Smooth muscle cell (in vitro differentiated cells): ENCODE measurements at regions not wholly inside any gene's neighbourhood (a gene's known extent, or its start where the extent isn't known, plus 50 kb on each side); places are given as distances from the start of the nearest gene placed in this dataset.

Source experiments
- DNase-seq: peaks from one replicate; lab custom pipeline; 2025; ENCODE audit not compliant: unreplicated experiment; lab: John Stamatoyannopoulos, UW
- H2AFZ ChIP-seq: fragments of 200-600 bp; sonication (generic); 2 replicates; pipeline ENCODE4 v1.6.0; 2016; ENCODE audit warnings: antibody characterized with exemption, low read depth, mild to moderate bottlenecking
- H3F3A ChIP-seq: fragments of 200-600 bp; sonication (generic); 2 replicates; pipeline ENCODE4 v1.6.0; 2017; ENCODE audit warnings: antibody characterized with exemption, low read depth
- H3K27ac ChIP-seq: fragments of 200-600 bp; sonication (generic); 2 replicates; pipeline ENCODE4 v1.5.1; 2016; ENCODE audit warnings: low read depth, mild to moderate bottlenecking
- H3K27me3 ChIP-seq: fragments of 200-600 bp; sonication (generic); 2 replicates; pipeline ENCODE4 v1.6.1; 2016; ENCODE audit warnings: low read depth, mild to moderate bottlenecking
- H3K36me3 ChIP-seq: fragments of 200-600 bp; sonication (generic); 2 replicates; pipeline ENCODE4 v1.5.1; 2016; ENCODE audit warnings: low read depth
- H3K4me1 ChIP-seq: fragments of 200-600 bp; sonication (generic); 2 replicates; pipeline ENCODE4 v1.5.1; 2016; ENCODE audit warnings: low read depth
- H3K4me2 ChIP-seq: fragments of 200-600 bp; sonication (generic); 2 replicates; pipeline ENCODE4 v1.6.0; 2016; ENCODE audit warnings: mild to moderate bottlenecking
- H3K4me3 ChIP-seq: fragments of 200-600 bp; sonication (generic); 2 replicates; pipeline ENCODE4 v1.5.1; 2016; ENCODE audit warnings: mild to moderate bottlenecking
- H3K79me2 ChIP-seq: fragments of 200-600 bp; sonication (generic); 2 replicates; pipeline ENCODE4 v1.6.0; 2016; ENCODE audit warnings: low read depth, mild to moderate bottlenecking
- H3K9ac ChIP-seq: fragments of 200-600 bp; sonication (generic); 2 replicates; pipeline ENCODE4 v1.6.0; 2016; ENCODE audit warnings: low read depth
- H3K9me3 ChIP-seq: fragments of 200-600 bp; sonication (generic); replicated peaks from 2 replicates; pipeline ENCODE4 v1.5.1; 2016; ENCODE audit warnings: low read depth
- H4K20me1 ChIP-seq: fragments of 200-600 bp; sonication (generic); 2 replicates; pipeline ENCODE4 v1.6.0; 2016; ENCODE audit warnings: low read depth
- WGBS: methylation state at CpG from one replicate; pipeline ENCODE4 v1.1.7; 2016; ENCODE audit warnings: low lambda C conversion rate; 5-methylcytosine and 5-hydroxymethylcytosine counted together
- TF ChIP-seq, protein P1 (sequence below): fragments of 200-600 bp; sonication (generic); IDR thresholded peaks from 2 replicates; pipeline ENCODE4 v1.5.1; 2017; ENCODE audit warnings: borderline replicate concordance, mild to moderate bottlenecking, antibody characterized with exemption; ENCODE audit not compliant: insufficient read depth, poor library complexity, severe bottlenecking

GRCh38 chr16:85178006-85178591, 65.8 kb upstream of the CIBAR2 start:
- WGBS = 94% methylated on average over 14 of the region's 14 CpGs
- Histone ChIP-seq H3K27me3 (no peaks in the 10 kb centered on the region), H3K4me2 (no peak overlapping the region), H3K4me3 (no peak overlapping the region), H3K9me3 (no peaks in the 10 kb centered on the region), H3K79me2 (peaks cover 85% of the 10 kb centered on the region), H4K20me1 (peaks cover 41% of the 10 kb centered on the region), H3F3A (peaks cover 11% of the 10 kb centered on the region), H3K36me3 (no peaks in the 10 kb centered on the region), H3K27ac (no peak overlapping the region), H3K4me1 (peaks cover 15% of the 10 kb centered on the region), H3K9ac (no peak overlapping the region), H2AFZ (no peak overlapping the region)
- TF ChIP-seq, protein P1, sequence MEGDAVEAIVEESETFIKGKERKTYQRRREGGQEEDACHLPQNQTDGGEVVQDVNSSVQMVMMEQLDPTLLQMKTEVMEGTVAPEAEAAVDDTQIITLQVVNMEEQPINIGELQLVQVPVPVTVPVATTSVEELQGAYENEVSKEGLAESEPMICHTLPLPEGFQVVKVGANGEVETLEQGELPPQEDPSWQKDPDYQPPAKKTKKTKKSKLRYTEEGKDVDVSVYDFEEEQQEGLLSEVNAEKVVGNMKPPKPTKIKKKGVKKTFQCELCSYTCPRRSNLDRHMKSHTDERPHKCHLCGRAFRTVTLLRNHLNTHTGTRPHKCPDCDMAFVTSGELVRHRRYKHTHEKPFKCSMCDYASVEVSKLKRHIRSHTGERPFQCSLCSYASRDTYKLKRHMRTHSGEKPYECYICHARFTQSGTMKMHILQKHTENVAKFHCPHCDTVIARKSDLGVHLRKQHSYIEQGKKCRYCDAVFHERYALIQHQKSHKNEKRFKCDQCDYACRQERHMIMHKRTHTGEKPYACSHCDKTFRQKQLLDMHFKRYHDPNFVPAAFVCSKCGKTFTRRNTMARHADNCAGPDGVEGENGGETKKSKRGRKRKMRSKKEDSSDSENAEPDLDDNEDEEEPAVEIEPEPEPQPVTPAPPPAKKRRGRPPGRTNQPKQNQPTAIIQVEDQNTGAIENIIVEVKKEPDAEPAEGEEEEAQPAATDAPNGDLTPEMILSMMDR = no peak
- no peak for DNase-seq

DNA sequence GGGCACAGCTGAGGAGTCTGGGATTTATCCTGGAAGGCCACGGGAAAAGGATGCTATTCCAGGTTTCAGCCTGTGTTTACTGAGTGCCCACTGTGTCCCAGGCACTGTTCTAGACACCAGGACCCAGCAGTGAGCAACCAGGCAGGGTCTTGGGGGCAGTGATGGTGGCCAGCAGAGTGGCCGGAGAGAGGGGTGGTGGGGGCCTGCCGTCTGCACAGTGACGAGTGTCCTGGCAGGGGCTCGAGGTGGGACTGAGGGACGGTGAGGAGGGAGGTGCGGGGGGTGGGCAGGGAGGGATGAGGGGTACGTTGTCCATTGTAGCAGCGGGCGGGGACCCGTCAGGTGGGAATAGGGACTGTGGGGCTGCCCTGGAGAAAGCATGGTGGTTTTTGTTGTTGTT, 66.3 kb upstream of the CIBAR2 start:
- TF ChIP-seq, protein P1 = no peak
- peaks cover 10% of the 10 kb centered on the region for H3K4me1 ChIP-seq
- H3K27ac ChIP-seq = no peak overlapping the region
- H3K9ac ChIP-seq = no peak overlapping the region
- H3K9me3 ChIP-seq = no peaks in the 10 kb centered on the region
- H3K4me2 ChIP-seq = no peak overlapping the region
- no peak for DNase-seq
- H4K20me1 ChIP-seq = peaks cover 41% of the 10 kb centered on the region
- no peak overlapping the region for H2AFZ ChIP-seq
- no peak overlapping the region for H3K4me3 ChIP-seq
- peaks cover 6% of the 10 kb centered on the region for H3F3A ChIP-seq
- H3K36me3 ChIP-seq = no peaks in the 10 kb centered on the region
- no peaks in the 10 kb centered on the region for H3K27me3 ChIP-seq
- WGBS = 95% methylated on average over 11 of the region's 11 CpGs
- H3K79me2 ChIP-seq = peaks cover 90% of the 10 kb centered on the region

GRCh38 chr16:85179344-85180046, 67.2 kb upstream of the CIBAR2 start:
- Histone ChIP-seq H3K4me1 (peaks cover 2% of the 10 kb centered on the region), H2AFZ (no peak overlapping the region), H3K27ac (no peak overlapping the region), H3K9ac (no peak overlapping the region), H3K4me3 (no peak overlapping the region), H3K79me2 (peaks cover 98% of the 10 kb centered on the region), H3K36me3 (peaks cover 7% of the 10 kb centered on the region), H3F3A (no peaks in the 10 kb centered on the region), H3K9me3 (peaks cover 2% of the 10 kb centered on the region), H3K27me3 (no peaks in the 10 kb centered on the region), H3K4me2 (no peak overlapping the region), H4K20me1 (peaks cover 41% of the 10 kb centered on the region)
- TF ChIP-seq, protein P1 = no peak
- no peak for DNase-seq
- WGBS = 91% methylated on average over 15 of the region's 15 CpGs
